Activated naive CD8-positive, alpha-beta T cell treated with anti-CD3 and anti-CD28 coated beads, Interleukin-2, amount 10 ng/mL, durations not matched to agents 7 days and 5 days (primary cell): ENCODE measurements at regions not wholly inside any gene's neighbourhood (a gene's known extent, or its start where the extent isn't known, plus 50 kb on each side); places are given as distances from the start of the nearest gene placed in this dataset.

Experiments
- ATAC-seq: fragments of 150-1000 bp; cut with Tn5 transposase; one replicate; pipeline ENCODE4 v1.10.0; 2021; ENCODE audit warnings: low read depth, moderate library complexity
- POLR2A ChIA-PET: fragments of 350-600 bp; sonication (Branson Sonifier 250); formaldehyde crosslinking; loops from one replicate; lab custom pipeline; 2021; ENCODE audit warnings: antibody characterized with exemption; lab: Charles Lee
- DNase-seq: peaks from one replicate; pipeline ENCODE4 v3.0.0; 2021
- H3K27ac Mint-ChIP-seq: one replicate; pipeline ENCODE4 v1.8.0; 2022; ENCODE audit warnings: mild to moderate bottlenecking, mixed read lengths
- H3K27me3 Mint-ChIP-seq: one replicate; pipeline ENCODE4 v1.8.0; 2022; ENCODE audit warnings: mild to moderate bottlenecking, moderate library complexity, mixed read lengths
- H3K36me3 Mint-ChIP-seq: one replicate; pipeline ENCODE4 v1.8.0; 2021; ENCODE audit warnings: mild to moderate bottlenecking, mixed read lengths
- H3K4me1 Mint-ChIP-seq: one replicate; pipeline ENCODE4 v1.8.0; 2021; ENCODE audit warnings: mixed read lengths
- H3K4me3 Mint-ChIP-seq: one replicate; pipeline ENCODE4 v1.8.0; 2022; ENCODE audit warnings: mild to moderate bottlenecking, moderate library complexity, mixed read lengths
- H3K9me3 Mint-ChIP-seq: one replicate; pipeline ENCODE4 v1.8.0; 2021; ENCODE audit warnings: mixed read lengths

DNA sequence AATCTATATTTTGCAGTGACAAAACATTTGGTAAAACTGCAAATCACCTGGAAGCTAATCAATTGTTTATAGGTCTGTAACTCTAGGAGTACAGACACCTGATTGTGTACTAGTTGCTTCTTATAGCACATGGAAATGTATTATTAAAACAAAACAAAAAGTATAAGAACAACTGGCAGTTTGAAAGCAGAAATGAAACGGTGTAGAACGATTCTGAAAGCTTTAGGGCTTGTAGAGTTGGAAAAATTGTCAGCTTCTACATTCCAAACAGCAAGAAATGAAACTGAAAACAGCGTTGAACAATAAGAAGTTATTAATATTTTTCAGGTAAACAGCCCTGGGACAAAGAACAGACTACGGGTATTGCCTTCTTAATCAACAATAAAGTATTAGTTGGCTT lies 273.3 kb downstream of the OLFM3 start:
- H3K27ac Mint-ChIP-seq = no peak overlapping the region

DNA sequence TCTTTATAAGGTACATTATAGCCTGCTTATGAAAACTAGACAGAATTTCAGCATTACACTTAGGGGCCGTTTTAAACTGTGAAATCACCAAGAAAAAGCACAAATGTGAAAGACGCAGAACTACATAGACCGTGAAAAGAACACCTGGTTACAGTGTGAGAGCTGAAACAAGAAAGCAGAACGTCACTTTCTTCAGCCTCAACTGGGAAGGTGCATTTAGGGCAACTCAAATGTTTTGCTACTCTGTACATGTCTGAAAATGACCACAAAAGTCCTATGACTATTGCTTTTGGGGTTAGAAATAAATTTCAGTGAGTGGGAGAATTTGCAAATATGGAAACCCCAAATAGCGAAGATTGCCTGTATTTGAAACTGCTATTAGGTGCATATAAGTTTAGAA lies 268.7 kb downstream of the OLFM3 start:
- Mint-ChIP-seq H3K27ac (no peak overlapping the region), H3K4me1 (no peaks in the 10 kb centered on the region), H3K36me3 (no peaks in the 10 kb centered on the region), H3K9me3 (no peaks in the 10 kb centered on the region), H3K4me3 (no peak overlapping the region), H3K27me3 (no peaks in the 10 kb centered on the region)
- DNase-seq = no peak
- POLR2A ChIA-PET = no interaction called here
- no peak for ATAC-seq

More for the DNA sequence above, 273.3 kb downstream of the OLFM3 start:
- DNase-seq (no peak), ATAC-seq (no peak)
- Mint-ChIP-seq H3K4me1 (no peaks in the 10 kb centered on the region), H3K27me3 (no peaks in the 10 kb centered on the region), H3K36me3 (no peaks in the 10 kb centered on the region), H3K4me3 (no peak overlapping the region), H3K9me3 (no peaks in the 10 kb centered on the region)
- POLR2A ChIA-PET = no interaction called here

DNA sequence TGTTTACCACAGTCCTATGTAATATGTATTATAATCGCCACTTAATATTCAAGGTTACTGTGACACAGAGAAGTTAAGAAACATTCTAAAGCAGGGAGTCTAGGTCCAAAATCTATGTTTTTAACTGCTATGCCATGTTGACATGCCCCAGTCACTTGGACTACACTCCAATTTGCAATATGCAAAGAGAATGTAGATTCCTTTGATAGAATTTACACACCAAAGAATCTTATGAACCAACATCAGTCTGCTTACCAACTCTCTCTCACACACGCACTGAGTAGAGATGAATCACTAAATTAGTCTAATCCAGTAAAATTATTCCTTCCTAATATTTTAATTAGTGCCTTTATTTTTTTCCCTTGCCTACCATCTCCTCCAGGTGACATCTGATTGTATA lies 266.2 kb downstream of the OLFM3 start:
- no peaks in the 10 kb centered on the region for H3K27me3 Mint-ChIP-seq
- no peak overlapping the region for H3K4me3 Mint-ChIP-seq
- H3K36me3 Mint-ChIP-seq = no peaks in the 10 kb centered on the region
- H3K9me3 Mint-ChIP-seq = no peaks in the 10 kb centered on the region
- POLR2A ChIA-PET = no interaction called here
- DNase-seq (no peak), ATAC-seq (no peak)
- no peak overlapping the region for H3K27ac Mint-ChIP-seq
- no peaks in the 10 kb centered on the region for H3K4me1 Mint-ChIP-seq

DNA sequence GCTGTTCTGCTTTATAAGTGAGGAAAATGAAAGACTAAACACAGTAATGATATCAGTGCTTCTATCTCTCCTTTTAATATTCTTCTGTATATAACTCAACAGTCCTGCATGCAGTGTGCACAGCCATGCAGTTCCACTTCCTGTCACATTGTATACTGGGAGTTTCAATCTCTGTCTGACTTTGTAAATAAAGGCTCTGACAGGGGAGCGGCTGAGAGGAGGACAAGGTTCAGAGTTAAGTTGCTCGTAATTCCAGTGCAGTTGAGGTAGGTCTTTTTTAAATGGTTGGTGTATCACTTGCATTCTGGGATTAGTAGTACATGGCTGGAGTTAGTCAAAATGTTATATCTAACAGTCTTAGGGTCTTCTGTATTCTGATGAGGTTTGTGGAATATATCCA lies 264.5 kb downstream of the OLFM3 start:
- DNase-seq (no peak), ATAC-seq (no peak)
- H3K9me3 Mint-ChIP-seq = no peaks in the 10 kb centered on the region
- no peak overlapping the region for H3K27ac Mint-ChIP-seq
- POLR2A ChIA-PET = no interaction called here
- no peaks in the 10 kb centered on the region for H3K36me3 Mint-ChIP-seq
- H3K27me3 Mint-ChIP-seq = no peaks in the 10 kb centered on the region
- H3K4me3 Mint-ChIP-seq = no peak overlapping the region
- H3K4me1 Mint-ChIP-seq = no peaks in the 10 kb centered on the region

DNA sequence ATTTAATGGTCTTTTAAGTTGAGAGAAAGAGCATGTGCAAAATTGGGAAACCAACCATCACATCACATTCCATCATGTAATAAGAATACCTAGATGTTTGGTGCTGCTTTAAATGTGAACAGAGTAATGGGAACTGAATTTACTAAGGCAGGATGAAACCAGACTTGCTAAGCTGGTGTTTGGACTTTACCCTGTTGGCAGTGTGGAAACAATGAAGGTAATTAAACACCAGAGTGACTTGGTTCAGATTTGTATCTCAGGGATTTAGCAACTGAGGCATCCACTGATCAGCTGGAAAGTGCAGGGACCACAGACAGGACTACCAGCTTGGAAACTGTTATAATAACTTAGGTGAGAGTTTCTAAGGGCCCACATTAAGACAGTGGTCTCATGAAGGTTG lies 263.4 kb downstream of the OLFM3 start:
- H3K27ac Mint-ChIP-seq = no peak overlapping the region
- no peaks in the 10 kb centered on the region for H3K4me1 Mint-ChIP-seq
- no peaks in the 10 kb centered on the region for H3K9me3 Mint-ChIP-seq
- POLR2A ChIA-PET = no interaction called here
- no peak for ATAC-seq
- no peak for DNase-seq
- no peak overlapping the region for H3K4me3 Mint-ChIP-seq
- H3K27me3 Mint-ChIP-seq = no peaks in the 10 kb centered on the region
- H3K36me3 Mint-ChIP-seq = no peaks in the 10 kb centered on the region

GRCh38 chr1:101738475-101738874 lies 258.3 kb downstream of the OLFM3 start:
- Mint-ChIP-seq H3K9me3 (no peaks in the 10 kb centered on the region), H3K4me1 (no peaks in the 10 kb centered on the region), H3K4me3 (no peak overlapping the region), H3K27ac (no peak overlapping the region), H3K36me3 (no peaks in the 10 kb centered on the region), H3K27me3 (no peaks in the 10 kb centered on the region)
- POLR2A ChIA-PET = no interaction called here
- ATAC-seq (no peak), DNase-seq (no peak)

GRCh38 chr1:101739146-101739545 lies 257.6 kb downstream of the OLFM3 start:
- no peaks in the 10 kb centered on the region for H3K9me3 Mint-ChIP-seq
- ATAC-seq (no peak), DNase-seq (no peak)
- H3K4me1 Mint-ChIP-seq = no peaks in the 10 kb centered on the region
- H3K4me3 Mint-ChIP-seq = no peak overlapping the region
- no peak overlapping the region for H3K27ac Mint-ChIP-seq
- POLR2A ChIA-PET = no interaction called here
- H3K36me3 Mint-ChIP-seq = no peaks in the 10 kb centered on the region
- no peaks in the 10 kb centered on the region for H3K27me3 Mint-ChIP-seq

DNA sequence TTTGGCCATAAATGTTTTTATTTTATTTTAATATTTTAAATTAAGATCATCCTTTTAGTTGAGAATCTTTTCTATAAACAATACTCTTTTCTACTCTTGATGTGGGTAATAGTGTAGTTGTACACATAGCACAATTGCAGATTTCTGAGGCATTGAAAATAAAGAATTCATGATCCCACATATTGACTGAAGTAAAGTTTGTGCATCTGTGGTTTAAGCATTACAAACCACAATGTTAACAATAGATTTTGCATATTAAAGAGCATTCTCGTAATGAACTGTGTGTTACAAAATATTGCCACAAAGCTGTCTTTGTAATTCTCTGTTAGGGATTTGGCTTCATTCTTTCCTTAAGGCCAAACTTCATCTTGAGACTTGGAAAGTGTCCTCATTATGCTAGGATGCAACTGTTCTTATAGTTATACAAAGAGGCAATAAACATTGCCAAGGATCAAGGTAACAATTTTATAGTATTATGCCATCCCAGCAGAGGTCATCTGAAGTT lies 256.8 kb downstream of the OLFM3 start:
- POLR2A ChIA-PET = no interaction called here
- Mint-ChIP-seq H3K36me3 (no peaks in the 10 kb centered on the region), H3K27me3 (no peaks in the 10 kb centered on the region), H3K4me1 (no peaks in the 10 kb centered on the region), H3K4me3 (no peak overlapping the region), H3K27ac (no peak overlapping the region), H3K9me3 (no peaks in the 10 kb centered on the region)
- DNase-seq (no peak), ATAC-seq (no peak)

DNA sequence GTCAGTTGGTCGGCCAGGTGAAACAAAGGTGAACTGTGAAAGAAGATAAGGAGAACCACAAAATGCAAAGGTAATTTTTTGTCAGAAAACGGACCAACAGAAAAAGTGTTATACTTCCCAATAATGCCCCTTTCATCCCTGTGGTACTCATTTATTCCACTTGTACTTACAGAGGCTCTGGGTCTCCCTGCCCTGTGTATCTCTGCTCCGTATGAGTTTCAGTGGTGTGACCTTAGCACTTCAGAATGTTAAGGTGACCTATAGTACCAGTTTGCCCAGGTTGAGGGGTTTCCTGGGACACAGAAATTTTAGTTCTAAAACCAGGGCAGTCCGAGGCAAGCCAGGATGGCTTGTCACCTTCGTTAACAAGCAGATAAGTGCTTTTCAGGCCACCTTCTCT lies 254.8 kb downstream of the OLFM3 start:
- no peak for ATAC-seq
- POLR2A ChIA-PET = no interaction called here

DNA sequence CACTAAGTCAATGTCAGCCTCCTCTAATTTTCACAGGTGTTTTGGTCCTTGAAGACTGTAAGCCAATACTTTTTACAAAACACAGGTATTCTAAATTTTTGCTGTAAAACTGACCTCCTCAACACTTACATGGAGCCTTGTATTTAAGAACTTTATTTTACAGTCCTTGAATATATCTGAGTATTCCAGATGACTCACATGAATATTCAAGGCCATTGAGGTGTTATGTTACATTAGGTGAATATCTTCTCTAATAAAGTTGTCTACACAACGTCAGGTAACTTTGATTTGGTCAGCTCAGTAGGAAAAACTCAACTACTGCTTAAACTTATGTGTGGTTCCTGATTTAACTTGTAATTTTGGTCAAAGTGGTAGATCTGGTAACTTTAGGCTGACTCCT lies 254.2 kb downstream of the OLFM3 start:
- H3K36me3 Mint-ChIP-seq = no peaks in the 10 kb centered on the region
- POLR2A ChIA-PET = no interaction called here
- no peak overlapping the region for H3K4me3 Mint-ChIP-seq
- no peak overlapping the region for H3K27ac Mint-ChIP-seq
- H3K27me3 Mint-ChIP-seq = no peaks in the 10 kb centered on the region
- H3K9me3 Mint-ChIP-seq = no peaks in the 10 kb centered on the region
- H3K4me1 Mint-ChIP-seq = no peaks in the 10 kb centered on the region
- ATAC-seq (no peak), DNase-seq (no peak)

More for the DNA sequence above, 254.8 kb downstream of the OLFM3 start:
- no peaks in the 10 kb centered on the region for H3K4me1 Mint-ChIP-seq
- H3K9me3 Mint-ChIP-seq = no peaks in the 10 kb centered on the region
- H3K27me3 Mint-ChIP-seq = no peaks in the 10 kb centered on the region
- H3K4me3 Mint-ChIP-seq = no peak overlapping the region
- no peaks in the 10 kb centered on the region for H3K36me3 Mint-ChIP-seq
- no peak for DNase-seq
- no peak overlapping the region for H3K27ac Mint-ChIP-seq

DNA sequence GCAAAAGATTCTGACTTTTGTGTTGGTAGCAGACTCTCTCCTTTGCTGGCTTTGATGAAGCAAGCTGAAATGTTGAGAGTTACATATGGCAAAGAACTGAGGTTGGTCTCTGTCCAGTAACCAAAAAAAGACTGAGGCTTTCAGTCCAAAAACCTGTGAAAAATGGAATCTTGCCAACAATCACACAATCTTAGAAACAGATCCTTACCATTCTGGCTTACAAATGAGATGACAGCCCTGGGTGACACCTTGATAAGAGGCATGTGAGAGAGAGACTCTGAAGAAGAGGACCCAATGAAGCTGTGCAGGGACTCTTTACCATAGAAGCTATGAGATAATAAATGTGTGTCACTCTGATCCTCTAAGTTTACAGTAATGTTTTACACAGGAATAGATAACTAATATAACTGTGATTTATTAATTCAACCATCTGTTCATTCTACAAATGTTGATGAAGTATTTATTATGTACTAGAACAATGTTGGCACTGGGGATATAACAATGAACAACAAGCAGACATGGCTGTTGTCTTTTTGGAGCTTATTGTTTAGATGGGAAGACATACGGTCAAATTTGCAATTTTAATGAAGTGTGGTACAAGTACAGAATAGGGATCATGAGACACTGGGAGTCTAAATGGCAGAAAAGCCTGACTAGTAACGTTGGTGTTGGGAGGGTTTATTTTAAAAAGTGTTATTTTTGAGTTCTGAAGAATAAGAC lies 251.0 kb downstream of the OLFM3 start:
- Mint-ChIP-seq H3K27me3 (no peaks in the 10 kb centered on the region), H3K27ac (no peak overlapping the region), H3K36me3 (no peaks in the 10 kb centered on the region), H3K4me3 (no peak overlapping the region), H3K9me3 (no peaks in the 10 kb centered on the region), H3K4me1 (no peaks in the 10 kb centered on the region)
- POLR2A ChIA-PET = no interaction called here
- ATAC-seq (no peak), DNase-seq (no peak)

- H3K4me3 Mint-ChIP-seq = no peak overlapping the region
- POLR2A ChIA-PET = no interaction called here
- no peak overlapping the region for H3K27ac Mint-ChIP-seq
- H3K36me3 Mint-ChIP-seq = no peaks in the 10 kb centered on the region
- no peaks in the 10 kb centered on the region for H3K9me3 Mint-ChIP-seq
- H3K27me3 Mint-ChIP-seq = no peaks in the 10 kb centered on the region
- H3K4me1 Mint-ChIP-seq = no peaks in the 10 kb centered on the region
- no peak for ATAC-seq
- no peak for DNase-seq
These were observed 248.6 kb downstream of the OLFM3 start for GRCh38 chr1:101748077-101748476.
